22Rv1 (cell line): ENCODE measurements at regions not wholly inside any gene's neighbourhood (a gene's known extent, or its start where the extent isn't known, plus 50 kb on each side); places are given as distances from the start of the nearest gene placed in this dataset.
"Not testable (repeated sequence)": the region's sequence is repeated elsewhere in the genome, so short reads cannot be mapped to it uniquely, and the experiment has no call there.

Source experiments
- H3K27ac ChIP-seq: fragments of 450-650 bp; 2 replicates; pipeline ENCODE4 v1.5.1; 2017
- ZFX ChIP-seq: fragments of 450-650 bp; IDR thresholded peaks from 2 replicates; pipeline ENCODE4 v1.6.1; 2017; ENCODE audit warnings: antibody characterized with exemption, borderline replicate concordance
- TF ChIP-seq, protein P1 (sequence below): fragments of 450-650 bp; IDR thresholded peaks from 2 replicates; pipeline ENCODE4 v1.5.1; 2017; ENCODE audit warnings: mild to moderate bottlenecking

DNA sequence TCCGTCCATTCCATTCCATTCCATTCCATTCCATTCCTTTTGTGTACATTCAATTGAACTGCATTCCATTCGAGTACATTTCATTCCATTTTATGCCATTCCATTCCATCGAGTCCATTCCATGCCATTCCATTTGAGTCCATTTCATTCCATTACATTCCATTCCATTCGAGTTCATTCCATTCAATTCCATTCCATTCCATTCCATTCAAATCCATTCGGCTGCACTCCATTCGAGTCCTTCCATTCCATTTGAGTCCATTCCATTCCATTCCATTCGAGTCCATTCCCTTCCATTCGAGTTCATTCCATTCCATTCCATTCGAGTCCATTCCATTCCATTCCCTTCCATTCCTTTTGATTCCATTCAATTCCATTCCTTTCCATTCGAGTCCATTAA, 4800.6 kb upstream of the OR11H1 start:
- TF ChIP-seq ZFX = no peak
- TF ChIP-seq, protein P1, sequence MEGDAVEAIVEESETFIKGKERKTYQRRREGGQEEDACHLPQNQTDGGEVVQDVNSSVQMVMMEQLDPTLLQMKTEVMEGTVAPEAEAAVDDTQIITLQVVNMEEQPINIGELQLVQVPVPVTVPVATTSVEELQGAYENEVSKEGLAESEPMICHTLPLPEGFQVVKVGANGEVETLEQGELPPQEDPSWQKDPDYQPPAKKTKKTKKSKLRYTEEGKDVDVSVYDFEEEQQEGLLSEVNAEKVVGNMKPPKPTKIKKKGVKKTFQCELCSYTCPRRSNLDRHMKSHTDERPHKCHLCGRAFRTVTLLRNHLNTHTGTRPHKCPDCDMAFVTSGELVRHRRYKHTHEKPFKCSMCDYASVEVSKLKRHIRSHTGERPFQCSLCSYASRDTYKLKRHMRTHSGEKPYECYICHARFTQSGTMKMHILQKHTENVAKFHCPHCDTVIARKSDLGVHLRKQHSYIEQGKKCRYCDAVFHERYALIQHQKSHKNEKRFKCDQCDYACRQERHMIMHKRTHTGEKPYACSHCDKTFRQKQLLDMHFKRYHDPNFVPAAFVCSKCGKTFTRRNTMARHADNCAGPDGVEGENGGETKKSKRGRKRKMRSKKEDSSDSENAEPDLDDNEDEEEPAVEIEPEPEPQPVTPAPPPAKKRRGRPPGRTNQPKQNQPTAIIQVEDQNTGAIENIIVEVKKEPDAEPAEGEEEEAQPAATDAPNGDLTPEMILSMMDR = no peak
- H3K27ac ChIP-seq = no peak overlapping the region

DNA sequence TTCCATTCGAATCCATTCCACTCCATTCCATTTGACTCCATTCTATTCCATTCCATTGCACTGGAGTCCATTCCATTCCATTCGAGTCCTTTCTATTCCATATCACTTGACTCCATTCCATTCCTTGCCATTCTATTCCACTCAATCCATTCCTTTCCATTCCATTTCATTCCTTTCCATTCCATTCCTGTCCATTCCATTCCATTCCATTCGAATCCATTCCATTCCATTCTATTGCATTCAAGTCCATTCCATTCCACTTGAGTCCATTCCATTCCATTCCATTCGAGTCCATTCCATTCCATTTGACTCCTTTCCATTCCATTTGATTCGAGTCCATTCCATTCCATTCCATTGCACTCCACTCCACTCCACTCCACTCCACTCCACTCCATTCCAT, 4798.0 kb upstream of the OR11H1 start:
- H3K27ac ChIP-seq = not testable (repeated sequence)

DNA sequence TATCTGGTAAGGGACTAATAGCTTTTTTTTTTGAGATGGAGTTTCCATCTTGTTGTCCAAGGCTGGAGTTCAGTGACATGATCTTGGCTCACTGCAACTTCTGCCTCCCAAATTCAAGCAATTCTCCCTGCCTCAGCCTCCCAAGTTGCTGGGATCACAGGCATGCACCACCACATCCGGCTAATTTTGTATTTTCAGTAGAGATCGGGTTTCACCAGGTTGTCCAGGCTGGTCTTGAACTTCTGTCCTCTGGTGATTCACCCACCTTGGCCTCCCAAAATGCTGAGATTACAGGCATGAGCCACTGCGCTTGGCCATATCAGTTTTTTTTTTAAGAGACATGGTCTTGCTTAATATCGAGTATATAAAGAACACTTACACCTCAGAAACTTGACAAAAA, 4797.3 kb upstream of the OR11H1 start:
- H3K27ac ChIP-seq = not testable (repeated sequence)

DNA sequence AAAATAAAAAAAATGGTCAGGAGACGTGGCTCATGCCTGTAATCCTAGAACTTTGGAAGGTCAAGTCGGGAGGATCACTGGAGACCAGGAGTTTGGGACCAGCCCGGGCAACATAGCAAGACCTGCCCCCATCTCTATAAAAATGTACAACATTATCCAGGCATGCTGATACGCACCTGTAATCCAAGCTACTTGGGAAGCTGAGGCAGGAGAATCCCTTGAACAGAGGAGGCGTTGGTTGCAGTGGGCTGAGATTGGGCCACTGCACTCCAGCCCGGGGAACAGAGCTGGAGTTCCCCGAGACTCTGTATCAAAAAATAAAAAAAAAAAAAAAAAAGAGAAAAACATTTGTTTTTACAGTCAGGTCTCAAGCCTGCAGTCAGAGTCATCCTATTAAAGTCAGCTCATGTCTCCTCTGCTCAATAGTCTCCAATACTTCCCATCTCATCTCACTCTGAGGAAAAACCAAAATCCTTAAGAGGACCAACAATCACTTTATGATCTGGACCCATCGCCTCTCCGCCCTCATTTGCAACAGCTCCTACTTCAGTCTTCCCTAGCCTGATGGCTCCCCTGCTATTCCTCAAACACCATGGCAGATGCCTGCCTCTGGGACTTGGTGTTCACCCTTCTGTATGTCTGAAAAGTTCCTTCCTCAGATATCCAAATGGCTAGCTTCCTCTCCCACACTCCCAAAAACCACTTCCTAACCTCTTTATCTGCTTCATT, 4796.6 kb upstream of the OR11H1 start:
- H3K27ac ChIP-seq = not testable (repeated sequence)

DNA sequence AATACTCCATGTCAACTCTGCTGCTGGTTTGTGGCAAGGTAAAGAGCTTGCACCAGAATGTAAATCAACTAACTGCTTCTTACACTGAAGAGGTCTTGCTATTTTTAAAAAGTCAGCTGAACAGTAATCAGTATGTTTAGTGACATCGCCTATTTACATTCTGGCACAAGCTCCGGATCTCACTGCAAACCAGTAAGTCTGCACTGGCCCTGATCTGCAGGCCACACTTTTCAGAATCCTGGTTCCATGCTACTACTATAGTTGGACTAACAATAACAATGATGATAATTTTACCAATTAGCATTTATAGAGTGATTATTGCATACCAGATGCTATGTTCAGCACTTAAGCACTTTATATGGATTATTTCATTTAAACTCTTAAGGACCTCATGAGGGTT, 4792.9 kb upstream of the OR11H1 start:
- H3K27ac ChIP-seq = not testable (repeated sequence)

DNA sequence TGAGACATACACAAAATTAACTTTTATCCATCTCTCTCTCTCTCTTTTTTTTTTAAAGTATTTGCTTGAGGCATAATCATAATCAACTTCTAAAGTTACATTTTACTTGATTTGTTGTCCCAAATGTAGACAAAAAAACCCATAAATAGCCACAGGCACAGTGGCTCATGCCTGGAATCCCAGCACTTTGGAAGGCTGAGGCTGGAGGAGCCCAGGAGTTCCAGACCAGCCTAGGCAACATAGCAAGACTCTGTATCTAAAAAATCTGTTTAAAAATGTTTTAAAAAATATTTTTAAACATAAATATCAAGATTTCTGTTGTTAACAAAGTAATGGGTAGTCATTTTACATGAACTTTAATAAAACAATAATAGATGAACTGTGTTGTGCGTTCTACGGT, 4791.1 kb upstream of the OR11H1 start:
- not testable (repeated sequence) for H3K27ac ChIP-seq

DNA sequence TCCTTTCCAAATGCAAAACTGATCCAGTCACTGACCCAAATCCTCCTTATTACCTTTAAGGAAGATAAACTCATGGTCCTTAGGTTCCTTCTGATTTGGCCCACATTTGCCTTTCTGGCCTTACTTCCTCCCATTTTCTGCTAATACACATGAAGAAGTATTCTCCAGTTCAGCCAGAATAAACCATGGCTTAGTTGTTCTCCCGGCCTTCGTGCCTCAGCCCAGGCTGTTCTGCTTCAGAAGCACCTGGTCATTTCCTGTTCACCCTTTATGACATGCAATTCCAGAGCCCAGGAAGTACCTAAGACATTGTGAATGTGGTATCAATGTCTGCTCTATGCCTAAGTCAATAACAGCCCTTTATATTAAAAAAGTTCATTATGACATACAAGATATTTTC, 4790.1 kb upstream of the OR11H1 start:
- not testable (repeated sequence) for H3K27ac ChIP-seq

DNA sequence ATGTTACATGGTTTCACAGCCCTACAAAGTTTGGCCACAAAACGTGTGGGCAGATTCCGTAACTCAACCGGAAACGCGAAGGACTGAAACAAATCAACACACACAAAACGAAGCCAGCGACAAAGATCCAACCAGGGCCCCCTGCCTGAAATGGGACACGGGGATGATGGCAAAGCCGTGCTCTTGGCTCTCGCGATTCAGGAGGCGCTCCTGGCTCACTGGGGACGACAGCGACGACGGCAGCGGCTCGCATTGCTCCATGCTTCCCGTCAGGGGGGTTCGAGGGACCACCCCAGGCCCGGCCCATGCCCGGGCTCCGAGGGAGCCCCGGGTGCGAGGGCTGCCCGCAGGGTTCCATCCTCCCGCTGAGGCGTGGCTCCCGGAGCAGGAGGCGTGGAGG, 4786.8 kb upstream of the OR11H1 start:
- TF ChIP-seq, protein P1 = no peak
- H3K27ac ChIP-seq = no peak overlapping the region

DNA sequence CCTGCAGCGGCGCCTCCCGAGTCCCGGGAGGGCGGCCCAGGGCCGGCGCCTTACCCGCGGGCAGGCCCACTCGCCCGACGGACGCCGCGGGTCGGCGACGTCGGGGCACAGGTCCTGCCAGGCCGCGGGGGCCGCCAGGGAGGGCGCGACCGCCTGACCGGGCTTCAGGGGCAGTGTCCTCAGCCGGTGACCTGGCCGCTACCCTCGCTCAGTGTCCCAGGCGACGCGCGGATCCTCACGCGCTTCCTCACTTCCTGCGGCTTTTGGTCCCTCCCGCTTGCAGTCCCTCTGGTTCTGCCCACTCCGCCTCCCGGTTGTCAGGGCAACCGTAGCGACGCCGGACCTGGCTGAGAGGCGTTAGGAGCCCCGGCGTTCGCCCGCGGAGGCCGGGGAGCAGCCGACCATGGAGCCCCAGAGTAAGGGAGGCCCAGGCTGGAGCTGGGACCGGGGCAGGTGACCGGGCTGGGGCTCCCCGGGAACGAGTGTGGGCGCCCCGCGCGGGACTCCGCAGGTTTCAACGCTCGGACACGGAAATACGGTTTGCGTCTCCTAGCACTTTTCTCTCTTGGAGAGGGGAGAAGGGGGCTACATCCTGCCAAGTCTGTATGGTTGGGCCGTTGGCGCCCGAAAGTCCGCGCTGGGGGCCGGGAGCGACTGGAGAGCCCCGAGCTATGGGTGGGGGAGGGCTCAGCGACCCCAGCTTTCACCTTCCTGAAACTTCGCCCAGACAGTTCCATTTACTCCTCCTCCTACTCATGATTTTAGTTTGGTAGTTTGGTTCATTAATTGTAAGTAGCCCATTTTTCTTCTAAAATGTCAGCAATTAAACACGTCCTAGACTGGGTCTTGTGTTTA, 4786.0 kb upstream of the OR11H1 start:
- H3K27ac ChIP-seq = not testable (repeated sequence)

DNA sequence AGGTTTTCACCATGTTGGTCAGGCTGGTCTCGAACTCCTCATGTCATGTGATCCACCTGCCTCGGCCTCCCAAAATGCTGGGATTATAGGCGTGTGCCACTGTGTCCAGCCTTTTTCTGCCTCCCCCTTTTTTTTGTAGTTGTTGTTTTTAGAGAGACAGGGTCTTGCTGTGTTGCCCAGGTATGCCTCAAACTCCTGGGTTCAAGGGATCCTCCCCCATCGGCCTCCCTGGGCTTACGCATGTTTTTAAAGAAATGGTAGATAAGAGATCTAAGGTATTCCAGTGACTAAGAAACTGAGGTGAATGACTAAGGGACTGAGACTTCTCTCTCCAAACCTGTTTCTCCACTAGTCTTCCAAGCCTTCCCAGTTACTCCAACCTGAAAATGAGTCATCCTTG, 4781.6 kb upstream of the OR11H1 start:
- not testable (repeated sequence) for H3K27ac ChIP-seq

DNA sequence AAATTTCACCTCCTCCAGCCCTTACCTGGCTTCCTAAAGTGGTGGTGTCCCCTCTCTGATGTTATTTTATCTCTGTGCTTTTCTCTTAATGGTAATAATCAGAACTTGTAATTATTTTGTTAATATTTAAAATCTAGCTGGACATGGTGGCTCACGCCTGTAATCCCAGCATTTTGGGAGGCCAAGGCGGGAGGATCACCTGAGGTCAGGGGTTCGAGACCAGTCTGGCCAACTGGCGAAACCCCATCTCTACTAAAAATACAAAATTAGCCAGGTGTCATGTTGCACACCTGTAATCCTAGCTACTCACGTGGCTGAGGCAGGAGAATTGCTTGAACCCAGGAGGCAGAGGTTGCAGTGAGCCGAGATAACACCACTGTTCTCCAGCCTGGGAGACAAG, 4780.8 kb upstream of the OR11H1 start:
- not testable (repeated sequence) for H3K27ac ChIP-seq

DNA sequence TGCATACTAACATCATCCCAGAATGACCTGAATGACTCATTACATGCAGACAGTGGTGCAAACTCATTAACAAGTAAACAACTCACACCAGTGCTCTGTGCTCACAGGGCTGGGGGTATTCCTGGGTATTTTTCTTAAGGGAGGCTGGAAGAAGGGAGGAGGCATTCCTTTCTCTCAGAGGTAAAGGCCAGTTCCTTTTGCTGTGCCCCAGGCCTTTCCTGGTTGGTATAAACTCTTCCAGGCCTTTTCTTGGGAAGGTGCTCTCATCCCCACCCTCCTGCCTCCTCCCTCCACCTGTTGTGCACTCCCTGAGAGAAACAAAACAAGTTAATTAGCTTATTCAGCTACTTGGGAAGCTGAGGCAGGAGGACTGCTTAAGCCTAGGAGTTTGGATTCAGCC, 4779.2 kb upstream of the OR11H1 start:
- H3K27ac ChIP-seq = not testable (repeated sequence)

DNA sequence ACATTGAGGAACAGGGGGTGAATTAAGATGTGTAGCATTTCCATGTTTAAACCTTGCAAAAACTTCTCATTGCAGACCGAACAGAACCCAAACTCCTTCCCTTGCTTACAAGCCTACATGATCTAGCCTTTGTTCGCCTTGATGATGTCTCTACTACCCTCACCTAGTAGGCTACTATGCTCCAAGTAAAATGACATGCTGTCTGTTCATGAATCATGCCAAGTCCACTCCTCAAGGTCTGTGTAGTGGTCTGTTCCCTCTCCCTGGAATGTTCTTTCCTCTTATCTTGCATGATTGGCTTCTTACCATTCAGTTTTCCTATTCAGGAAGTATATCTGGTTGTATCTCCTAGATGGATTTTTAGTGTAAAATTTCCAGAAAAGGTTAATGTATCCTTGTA, 4778.6 kb upstream of the OR11H1 start:
- not testable (repeated sequence) for H3K27ac ChIP-seq

DNA sequence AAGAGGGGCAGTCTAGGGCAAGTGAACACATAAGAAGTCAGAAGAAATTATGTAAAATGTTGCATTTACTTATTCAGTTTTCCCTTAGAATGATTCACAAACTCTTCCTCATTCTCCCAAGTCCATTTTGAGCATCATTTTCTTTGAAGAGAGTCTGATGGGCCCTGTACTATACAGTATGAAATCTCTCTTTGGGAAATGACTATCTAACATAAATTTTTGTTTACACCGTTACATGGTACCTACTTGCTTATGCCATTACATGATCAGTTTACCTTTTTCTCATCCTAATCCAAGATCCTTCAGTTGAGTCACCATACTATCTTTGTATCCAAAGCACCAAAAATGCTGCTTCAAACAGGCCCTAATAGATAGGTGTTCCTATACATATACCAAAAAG, 4774.4 kb upstream of the OR11H1 start:
- H3K27ac ChIP-seq = not testable (repeated sequence)

DNA sequence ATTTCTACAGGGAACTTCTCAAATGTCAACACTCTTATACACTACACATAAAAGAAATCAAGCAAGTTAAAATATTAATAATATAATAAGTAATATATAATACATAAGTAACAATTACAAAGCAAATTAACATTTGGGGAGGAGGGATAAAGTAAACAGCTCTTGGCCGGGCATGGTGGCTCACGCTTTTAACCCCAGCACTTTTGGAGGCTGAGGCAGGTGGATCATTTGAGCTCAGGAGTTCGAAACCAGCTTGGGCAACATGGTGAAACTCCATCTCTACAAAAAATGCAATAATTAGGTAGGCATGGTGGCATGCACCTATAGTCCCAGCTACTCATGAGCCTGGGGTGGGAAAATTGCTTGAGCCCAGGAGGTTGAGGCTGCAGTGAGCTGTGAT, 4772.6 kb upstream of the OR11H1 start:
- not testable (repeated sequence) for H3K27ac ChIP-seq

DNA sequence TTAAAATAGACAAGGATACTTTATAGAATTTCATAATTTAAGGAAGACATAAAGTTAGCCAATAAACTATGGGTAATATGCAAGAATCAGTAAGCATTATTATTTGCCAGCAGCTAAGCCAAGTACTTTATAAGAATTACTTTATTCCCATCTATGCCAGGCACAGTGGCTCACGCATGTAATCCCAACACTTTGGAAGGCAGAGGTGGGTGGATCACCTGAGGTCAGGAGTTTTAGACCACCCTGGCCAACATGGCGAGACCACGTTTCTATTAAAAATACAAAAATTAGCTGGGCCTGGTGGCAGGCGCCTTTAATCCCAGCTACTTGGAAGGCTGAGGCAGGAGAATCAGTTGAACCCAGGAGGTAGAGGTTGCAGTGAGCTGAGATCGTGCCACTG, 4767.6 kb upstream of the OR11H1 start:
- H3K27ac ChIP-seq = not testable (repeated sequence)

DNA sequence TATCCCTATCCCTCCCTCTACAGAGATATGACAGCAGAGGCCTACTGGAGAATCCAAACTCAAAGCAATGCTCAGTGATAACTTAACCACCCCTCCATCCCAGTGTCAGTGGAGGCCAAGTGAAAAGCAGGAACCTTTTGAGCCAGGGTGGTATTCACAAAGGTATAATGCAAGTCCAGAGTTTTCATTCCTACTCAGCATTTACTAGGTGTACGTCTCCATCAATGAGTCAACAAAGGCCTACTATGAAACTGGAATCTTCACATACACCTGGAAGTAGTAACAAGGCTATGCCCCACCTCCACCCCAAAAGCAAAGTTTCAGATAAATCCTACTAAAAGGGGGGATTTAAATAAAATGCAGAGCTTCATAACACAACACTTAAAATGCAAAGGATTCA, 4761.7 kb upstream of the OR11H1 start:
- not testable (repeated sequence) for H3K27ac ChIP-seq

DNA sequence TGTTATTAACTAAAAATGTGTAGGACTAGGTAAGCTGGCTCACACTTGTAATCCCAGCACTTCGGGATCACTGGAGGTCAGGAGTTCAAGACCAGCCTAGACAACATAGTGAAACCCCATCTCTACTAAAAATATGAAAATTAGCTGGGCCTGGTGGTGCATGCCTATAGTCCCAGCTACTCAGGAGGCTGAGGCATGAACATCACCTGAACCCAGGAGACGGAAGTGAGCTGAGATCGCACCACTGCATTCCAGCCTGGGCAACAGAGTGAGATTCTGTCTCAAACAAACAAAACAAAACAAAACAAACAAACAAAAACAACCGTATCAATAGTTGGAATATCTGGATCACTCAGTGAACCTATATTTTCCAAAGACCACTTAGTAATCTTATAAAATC, 4759.1 kb upstream of the OR11H1 start:
- not testable (repeated sequence) for H3K27ac ChIP-seq

DNA sequence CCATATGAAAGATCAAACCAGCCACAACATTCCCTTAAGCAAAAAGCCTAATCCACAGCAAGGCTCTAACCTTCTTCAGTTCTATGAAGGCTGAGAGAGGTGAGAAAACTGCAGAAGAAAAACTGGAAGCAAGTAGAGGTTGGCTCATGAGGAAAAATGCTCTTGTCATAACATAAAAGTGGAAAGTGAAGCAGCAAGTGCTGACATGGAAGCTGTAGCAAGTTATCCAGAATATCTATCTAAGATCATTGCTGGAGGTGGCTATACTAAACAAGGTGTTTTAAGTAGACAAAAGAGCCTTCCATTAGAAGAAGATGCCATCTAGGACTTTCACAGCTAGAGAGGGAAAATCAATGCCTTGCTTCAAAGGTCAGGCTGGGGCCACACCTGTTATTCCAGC, 4756.2 kb upstream of the OR11H1 start:
- not testable (repeated sequence) for H3K27ac ChIP-seq

DNA sequence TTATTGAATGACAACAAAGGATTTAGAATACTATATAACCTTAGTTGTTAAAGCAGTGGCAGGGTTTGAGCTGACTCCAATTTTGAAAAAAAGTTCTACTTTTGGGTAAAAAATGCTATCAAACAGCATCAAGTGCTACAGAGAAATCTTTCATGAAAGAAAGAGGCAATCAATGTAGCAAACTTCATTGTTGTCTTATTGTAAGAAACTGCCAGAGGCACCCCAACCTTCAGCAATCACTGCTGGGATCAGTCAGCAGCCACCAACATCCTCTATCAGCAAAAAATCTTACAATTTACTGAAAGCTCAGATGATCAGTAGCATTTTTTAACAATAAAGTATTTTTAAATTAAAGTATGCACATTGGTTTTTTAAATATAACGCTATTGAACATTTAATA, 4754.7 kb upstream of the OR11H1 start:
- not testable (repeated sequence) for H3K27ac ChIP-seq
